ENCODE measurements at regions not wholly inside any gene's neighbourhood (a gene's known extent, or its start where the extent isn't known, plus 50 kb on each side); places are given as distances from the start of the nearest gene placed in this dataset.

- H3K27ac ChIP-seq (ENCODE audit: insufficient read depth, low read depth, low read length): no peak overlapping the region
- FAIRE-seq (no peak), DNase-seq (ENCODE audit: low read depth, low spot score) (no peak)
- H4K20me1 ChIP-seq (replicated peaks; ENCODE audit: control insufficient read depth, extremely low read depth, insufficient read depth, low read length): no peaks in the 10 kb centered on the region
- no peaks in the 10 kb centered on the region for H3K36me3 ChIP-seq (ENCODE audit: control insufficient read depth in 2 of 2, extremely low read depth in 1 of 2, insufficient read depth in 2 of 2, low read length in 2 of 2)
- H3K9me3 ChIP-seq (replicated peaks; ENCODE audit: control insufficient read depth, insufficient read depth, low read length): no peaks in the 10 kb centered on the region
- ChIA-PET POLR2A (no interaction called here), CTCF (no interaction called here)
- dilution Hi-C loops (cut with MboI; ENCODE audit: extremely low pct_ligation_motif_present, low sequenced_read_pairs) (no loop called here), intact Hi-C loops (cut with micrococcal nuclease) (no loop called here)
- no peak for TF ChIP-seq EZH2 (IDR thresholded peaks at IDR 0.05; ENCODE audit: borderline replicate concordance, low read depth, low read length, severe bottlenecking)
- TF ChIP-seq JUN (IDR thresholded peaks at IDR 0.05; ENCODE audit: borderline replicate concordance, insufficient read depth, insufficient read length, low read depth): no peak
- TF ChIP-seq FOS (IDR thresholded peaks at IDR 0.05; ENCODE audit: borderline replicate concordance, insufficient read depth, low read length): no peak
- no peak for TF ChIP-seq CTCF (IDR thresholded peaks at IDR 0.05; ENCODE audit: extremely low read depth in 1 of 2, insufficient read depth in 1 of 2, low read depth in 1 of 2, low read length in 2 of 2)
- no TSS peak for BruUV-seq (replicated peaks)
- H3K4me2 ChIP-seq (ENCODE audit: insufficient read depth, low read length): no peak overlapping the region
- H3K79me2 ChIP-seq (ENCODE audit: control insufficient read depth, insufficient read depth, low read length): no peaks in the 10 kb centered on the region
- no peak overlapping the region for H3K4me3 ChIP-seq (replicated peaks in 1 of 3; ENCODE audit: insufficient read depth in 1 of 3, low read depth in 1 of 3, low read length in 3 of 3)
- H3K9ac ChIP-seq (replicated peaks; ENCODE audit: extremely low read depth, insufficient read depth, low read length): no peak overlapping the region
- no peaks in the 10 kb centered on the region for H3K27me3 ChIP-seq (ENCODE audit: control insufficient read depth in 2 of 2, insufficient read depth in 2 of 2, low read length in 2 of 2)
- no peaks in the 10 kb centered on the region for H3K9me1 ChIP-seq (replicated peaks; ENCODE audit: control insufficient read depth, extremely low read depth, insufficient read depth, low read length)
- no peaks in the 10 kb centered on the region for H3K4me1 ChIP-seq (ENCODE audit: control insufficient read depth, extremely low read depth, insufficient read depth, low read length)
- no peak overlapping the region for H2AFZ ChIP-seq (ENCODE audit: low read depth, low read length)
Measured at GRCh38 chr14:101504096-101504948, 57.0 kb upstream of the DIO3 start.

Data from endothelial cell of umbilical vein (primary cell).